Panc1 (cell line): ENCODE measurements at regions not wholly inside any gene's neighbourhood (a gene's known extent, or its start where the extent isn't known, plus 50 kb on each side); places are given as distances from the start of the nearest gene placed in this dataset.

Source experiments
- ATAC-seq: fragments of 200-7000 bp; cut with Tn5 transposase; 2 replicates; pipeline ENCODE4 v1.9.1; 2020; ENCODE audit warnings: mild to moderate bottlenecking, moderate library complexity
- BruUV-seq: library from RNA; stranded (reverse); fragments of 400-500 nt; replicated peaks from 2 replicates; lab custom pipeline; 2021; lab: Mats Ljungman, UMichigan
- CTCF ChIA-PET: fragments of 300-600 bp; sonication (Branson Sonifier 250); formaldehyde crosslinking; loops from one replicate; lab custom pipeline; 2022; ENCODE audit warnings: antibody characterized with exemption; lab: Charles Lee
- POLR2A ChIA-PET: fragments of 300-600 bp; sonication (Branson Sonifier 250); formaldehyde crosslinking; loops from one replicate; lab custom pipeline; 2022; ENCODE audit warnings: antibody characterized with exemption; lab: Charles Lee
- DNase-seq: peaks from one replicate; pipeline ENCODE4 v3.0.0-alpha.2; 2010; ENCODE audit warnings: low read depth, low spot score
- H3K27ac ChIP-seq: 2 replicates; pipeline ENCODE4 v1.5.1; 2011; ENCODE audit warnings: mild to moderate bottlenecking, low read length, inconsistent platforms
- H3K27me3 ChIP-seq: fragments of 200-500 bp; sonication (Bioruptor generic); 2 replicates; pipeline ENCODE4 v1.6.0; 2014; ENCODE audit warnings: low read length, inconsistent platforms; ENCODE audit not compliant: control insufficient read depth, insufficient read depth
- H3K36me3 ChIP-seq: fragments of 200-500 bp; sonication (Bioruptor generic); 2 replicates; pipeline ENCODE4 v1.5.1; 2014; ENCODE audit warnings: inconsistent platforms, mild to moderate bottlenecking, low read length, moderate library complexity; ENCODE audit not compliant: control insufficient read depth, insufficient read depth
- H3K4me1 ChIP-seq: 2 replicates; pipeline ENCODE4 v1.5.1; 2011; ENCODE audit warnings: inconsistent platforms, mild to moderate bottlenecking, low read length, moderate library complexity; ENCODE audit not compliant: control insufficient read depth, insufficient read depth
- H3K4me3 ChIP-seq, 2 experiments: 2 replicates each; pipeline ENCODE4 v1.5.1; 2011 to 2012; ENCODE audit warnings: low read depth in 2 of 2, low read length in 2 of 2, mild to moderate bottlenecking in 2 of 2, inconsistent platforms in 1 of 2, moderate library complexity in 1 of 2
- H3K9me3 ChIP-seq: fragments of 200-500 bp; sonication (Bioruptor generic); 2 replicates; pipeline ENCODE4 v1.5.1; 2014; ENCODE audit warnings: low read depth, mild to moderate bottlenecking, inconsistent platforms, low read length, moderate library complexity; ENCODE audit not compliant: control insufficient read depth, insufficient read depth
- POLR2AphosphoS5 ChIP-seq: IDR thresholded peaks from 2 replicates; pipeline ENCODE4 v1.6.1; 2012; ENCODE audit warnings: mild to moderate bottlenecking, low read depth, low read length, moderate library complexity
- SIN3A ChIP-seq: IDR thresholded peaks from 2 replicates; pipeline ENCODE4 v1.6.1; 2012; ENCODE audit warnings: low read depth, mild to moderate bottlenecking, low read length, moderate library complexity, borderline replicate concordance; ENCODE audit not compliant: insufficient read depth
- TCF7L2 ChIP-seq: IDR thresholded peaks from 2 replicates; pipeline ENCODE4 v1.6.1; 2011; ENCODE audit warnings: mild to moderate bottlenecking, low read depth, low read length, inconsistent platforms
- in situ Hi-C: cut with HindIII; loops from 2 replicates; pipeline ENCODE4 v1.10.0; 2016; ENCODE audit warnings: low sequenced_read_pairs, low pct_unique_long_range_greater_than_20kb
- intact Hi-C: fragments of 100-400 bp; cut with micrococcal nuclease; formaldehyde crosslinking; loops from one replicate; pipeline ENCODE4 v1.10.0; 2022; ENCODE audit not compliant: unreplicated experiment
- TF ChIP-seq, protein P1 (sequence below), 2 experiments: IDR thresholded peaks; 2 replicates each; pipeline ENCODE4 v1.6.1; 2011 to 2012; ENCODE audit warnings: low read depth in 2 of 2, control low read depth in 1 of 2, low read length in 1 of 2, mild to moderate bottlenecking in 1 of 2, moderate library complexity in 1 of 2; ENCODE audit not compliant: insufficient read depth in 1 of 2
- TF ChIP-seq, protein P2 (sequence below): fragments of 450-650 bp; IDR thresholded peaks from 2 replicates; pipeline ENCODE4 v1.5.1; 2017; ENCODE audit warnings: mild to moderate bottlenecking

DNA sequence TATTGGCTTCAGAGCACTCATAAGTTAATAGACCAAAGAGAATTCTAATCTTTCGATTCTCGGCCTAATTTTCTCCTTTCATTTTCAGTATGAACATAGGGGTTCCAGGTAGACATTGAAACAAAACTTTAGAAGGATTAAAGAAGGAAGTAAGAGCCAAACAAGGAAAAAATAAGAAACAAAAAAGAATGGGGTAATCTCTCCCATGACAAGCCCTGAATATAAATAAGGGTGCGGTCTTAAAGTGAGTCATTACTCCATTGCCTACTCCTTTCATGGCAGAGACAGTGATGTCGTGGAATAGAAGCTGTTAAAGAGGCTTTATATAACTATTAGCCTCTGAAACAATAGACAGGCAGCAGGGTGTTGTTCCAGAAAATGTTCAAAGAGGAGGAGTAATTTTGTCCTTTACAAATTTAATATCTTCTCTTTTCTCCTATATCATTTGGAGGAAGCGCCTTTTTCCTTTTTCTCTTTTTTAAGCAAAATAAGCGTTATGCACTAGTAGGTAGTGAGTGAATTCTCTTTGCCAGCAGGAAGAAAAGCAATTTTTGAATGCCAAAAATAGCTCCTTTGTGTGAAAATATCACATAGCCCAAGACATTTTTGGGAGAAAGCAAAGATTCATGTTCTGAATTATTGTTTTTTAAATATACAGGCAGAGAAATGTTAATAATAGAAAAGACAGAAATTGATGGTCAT, 607.9 kb upstream of the KCNMB2 start:
- no peaks in the 10 kb centered on the region for H3K36me3 ChIP-seq
- BruUV-seq, result no TSS peak
- CTCF ChIA-PET, result no interaction called here
- no peak overlapping the region; the same call in 1 of the 2 replicates for H3K27ac ChIP-seq
- POLR2A ChIA-PET, result no interaction called here
- intact Hi-C loops, result no loop called here
- in situ Hi-C loops, result no loop called here
- no peak for ATAC-seq
- no peaks in the 10 kb centered on the region for H3K27me3 ChIP-seq
- peak; percentile 2 for DNase-seq
- no peak for TF ChIP-seq SIN3A
- TF ChIP-seq, protein P1, sequence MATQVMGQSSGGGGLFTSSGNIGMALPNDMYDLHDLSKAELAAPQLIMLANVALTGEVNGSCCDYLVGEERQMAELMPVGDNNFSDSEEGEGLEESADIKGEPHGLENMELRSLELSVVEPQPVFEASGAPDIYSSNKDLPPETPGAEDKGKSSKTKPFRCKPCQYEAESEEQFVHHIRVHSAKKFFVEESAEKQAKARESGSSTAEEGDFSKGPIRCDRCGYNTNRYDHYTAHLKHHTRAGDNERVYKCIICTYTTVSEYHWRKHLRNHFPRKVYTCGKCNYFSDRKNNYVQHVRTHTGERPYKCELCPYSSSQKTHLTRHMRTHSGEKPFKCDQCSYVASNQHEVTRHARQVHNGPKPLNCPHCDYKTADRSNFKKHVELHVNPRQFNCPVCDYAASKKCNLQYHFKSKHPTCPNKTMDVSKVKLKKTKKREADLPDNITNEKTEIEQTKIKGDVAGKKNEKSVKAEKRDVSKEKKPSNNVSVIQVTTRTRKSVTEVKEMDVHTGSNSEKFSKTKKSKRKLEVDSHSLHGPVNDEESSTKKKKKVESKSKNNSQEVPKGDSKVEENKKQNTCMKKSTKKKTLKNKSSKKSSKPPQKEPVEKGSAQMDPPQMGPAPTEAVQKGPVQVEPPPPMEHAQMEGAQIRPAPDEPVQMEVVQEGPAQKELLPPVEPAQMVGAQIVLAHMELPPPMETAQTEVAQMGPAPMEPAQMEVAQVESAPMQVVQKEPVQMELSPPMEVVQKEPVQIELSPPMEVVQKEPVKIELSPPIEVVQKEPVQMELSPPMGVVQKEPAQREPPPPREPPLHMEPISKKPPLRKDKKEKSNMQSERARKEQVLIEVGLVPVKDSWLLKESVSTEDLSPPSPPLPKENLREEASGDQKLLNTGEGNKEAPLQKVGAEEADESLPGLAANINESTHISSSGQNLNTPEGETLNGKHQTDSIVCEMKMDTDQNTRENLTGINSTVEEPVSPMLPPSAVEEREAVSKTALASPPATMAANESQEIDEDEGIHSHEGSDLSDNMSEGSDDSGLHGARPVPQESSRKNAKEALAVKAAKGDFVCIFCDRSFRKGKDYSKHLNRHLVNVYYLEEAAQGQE (IDR thresholded peaks at IDR 0.05; ENCODE audit: insufficient read depth in 1 of 2, low read depth in 2 of 2, low read length in 1 of 2), result no peak
- no peaks in the 10 kb centered on the region for H3K4me1 ChIP-seq
- no peak overlapping the region for H3K4me3 ChIP-seq
- no peaks in the 10 kb centered on the region for H3K9me3 ChIP-seq

DNA sequence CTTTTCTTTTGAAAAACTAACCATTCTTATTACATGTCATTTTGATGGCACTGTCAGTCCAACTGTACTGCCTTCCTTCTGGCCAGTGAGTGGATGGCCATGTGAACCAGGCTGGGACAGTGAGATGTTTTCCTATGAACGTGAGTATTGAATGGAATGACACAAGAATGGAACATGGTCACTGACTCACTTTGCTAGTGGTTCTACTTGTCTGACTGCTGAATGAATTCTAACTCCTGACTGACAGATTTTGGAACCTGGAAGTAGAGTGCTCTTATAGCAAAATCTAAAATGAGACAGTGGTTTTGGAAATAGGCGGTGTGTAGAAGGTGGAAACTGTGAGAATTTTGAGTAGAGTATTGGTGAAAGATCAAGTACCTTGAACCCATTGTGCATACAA, 606.9 kb upstream of the KCNMB2 start:
- H3K27me3 ChIP-seq, result no peaks in the 10 kb centered on the region
- H3K4me3 ChIP-seq, result no peak overlapping the region
- no peaks in the 10 kb centered on the region for H3K36me3 ChIP-seq
- in situ Hi-C loops (no loop called here), intact Hi-C loops (no loop called here)
- no peaks in the 10 kb centered on the region for H3K9me3 ChIP-seq
- ATAC-seq, result no peak
- POLR2A ChIA-PET, result no interaction called here
- no peak for DNase-seq
- TF ChIP-seq, protein P2, sequence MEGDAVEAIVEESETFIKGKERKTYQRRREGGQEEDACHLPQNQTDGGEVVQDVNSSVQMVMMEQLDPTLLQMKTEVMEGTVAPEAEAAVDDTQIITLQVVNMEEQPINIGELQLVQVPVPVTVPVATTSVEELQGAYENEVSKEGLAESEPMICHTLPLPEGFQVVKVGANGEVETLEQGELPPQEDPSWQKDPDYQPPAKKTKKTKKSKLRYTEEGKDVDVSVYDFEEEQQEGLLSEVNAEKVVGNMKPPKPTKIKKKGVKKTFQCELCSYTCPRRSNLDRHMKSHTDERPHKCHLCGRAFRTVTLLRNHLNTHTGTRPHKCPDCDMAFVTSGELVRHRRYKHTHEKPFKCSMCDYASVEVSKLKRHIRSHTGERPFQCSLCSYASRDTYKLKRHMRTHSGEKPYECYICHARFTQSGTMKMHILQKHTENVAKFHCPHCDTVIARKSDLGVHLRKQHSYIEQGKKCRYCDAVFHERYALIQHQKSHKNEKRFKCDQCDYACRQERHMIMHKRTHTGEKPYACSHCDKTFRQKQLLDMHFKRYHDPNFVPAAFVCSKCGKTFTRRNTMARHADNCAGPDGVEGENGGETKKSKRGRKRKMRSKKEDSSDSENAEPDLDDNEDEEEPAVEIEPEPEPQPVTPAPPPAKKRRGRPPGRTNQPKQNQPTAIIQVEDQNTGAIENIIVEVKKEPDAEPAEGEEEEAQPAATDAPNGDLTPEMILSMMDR, result no peak
- TF ChIP-seq POLR2AphosphoS5 (no peak), SIN3A (no peak), TCF7L2 (no peak)
- TF ChIP-seq, protein P1 (IDR thresholded peaks at IDR 0.05; ENCODE audit: insufficient read depth in 1 of 2, low read depth in 2 of 2, low read length in 1 of 2), result no peak
- CTCF ChIA-PET, result no interaction called here
- no peaks in the 10 kb centered on the region for H3K4me1 ChIP-seq
- H3K27ac ChIP-seq, result no peak overlapping the region
- BruUV-seq, result no TSS peak
